A549 (cell line): ENCODE measurements at regions not wholly inside any gene's neighbourhood (a gene's known extent, or its start where the extent isn't known, plus 50 kb on each side); places are given as distances from the start of the nearest gene placed in this dataset.

Experiments
- CEBPB ChIP-seq, 2 experiments: fragments of >200 bp in 1 of 2; sonication (Bioruptor Twin) in 1 of 2; formaldehyde crosslinking in 1 of 2; IDR thresholded peaks; 2 replicates each; pipeline ENCODE4 v1.6.1; 2012 to 2016
- CTCF ChIP-seq: fragments of >200 bp; sonication (Bioruptor Twin); formaldehyde crosslinking; IDR thresholded peaks from 3 replicates; pipeline ENCODE4 v1.5.1; 2016
- ELK1 ChIP-seq: fragments of 150-350 bp; IDR thresholded peaks from 2 replicates; pipeline ENCODE4 v1.6.1; 2014; ENCODE audit warnings: low read depth, mild to moderate bottlenecking, low read length
- POLR2A ChIP-seq: IDR thresholded peaks from 2 replicates; pipeline ENCODE4 v1.6.1; 2012; ENCODE audit warnings: mild to moderate bottlenecking, low read length

- TF ChIP-seq CTCF (no peak), POLR2A (no peak), CEBPB (IDR thresholded peaks at IDR 0.05) (no peak), ELK1 (no peak)
Observed at GRCh38 chrY:8610620-8611019, 726.6 kb upstream of the TSPY4 start.
